Lung (tissue), 11 donors: ENCODE measurements at regions not wholly inside any gene's neighbourhood (a gene's known extent, or its start where the extent isn't known, plus 50 kb on each side); places are given as distances from the start of the nearest gene placed in this dataset.

Experiments
- ATAC-seq: fragments of 200-7000 bp; cut with Tn5 transposase; one replicate; pipeline ENCODE4 v1.9.1; 2020; ENCODE audit warnings: moderate number of reproducible peaks; ENCODE audit not compliant: insufficient read depth, low FRiP score
- DNase-seq, 3 donors: peaks; one replicate each; pipeline ENCODE4 v3.0.0-alpha.2; 2013 to 2017
- H3K27ac ChIP-seq, 2 donors: one replicate each; pipeline ENCODE4 v1.5.1; 2013; ENCODE audit warnings: mild to moderate bottlenecking in 2 of 2, moderate library complexity in 2 of 2, control low read depth in 1 of 2, inconsistent platforms in 1 of 2, low read depth in 1 of 2, low read length in 1 of 2
- H3K27me3 ChIP-seq, 3 donors: one replicate each; pipeline ENCODE4 v1.5.1; 2013; ENCODE audit warnings: low read length in 2 of 3; ENCODE audit not compliant: control insufficient read depth in 3 of 3, insufficient read depth in 3 of 3
- H3K36me3 ChIP-seq, 4 donors: one replicate each; pipeline ENCODE4 v1.5.1; 2013; ENCODE audit warnings: low read length in 4 of 4, mild to moderate bottlenecking in 1 of 4, moderate library complexity in 1 of 4; ENCODE audit not compliant: control insufficient read depth in 4 of 4, insufficient read depth in 4 of 4
- H3K4me1 ChIP-seq, 5 donors: one replicate each; pipeline ENCODE4 v1.5.1; 2013; ENCODE audit warnings: low read length in 5 of 5, mild to moderate bottlenecking in 2 of 5, moderate library complexity in 1 of 5; ENCODE audit not compliant: control insufficient read depth in 5 of 5, insufficient read depth in 5 of 5
- H3K4me3 ChIP-seq: one replicate; pipeline ENCODE4 v1.5.1; 2013; ENCODE audit warnings: mild to moderate bottlenecking, control low read depth, moderate library complexity
- H3K9ac ChIP-seq, 2 donors: one replicate each; pipeline ENCODE4 v1.5.1; 2013; ENCODE audit warnings: low read length in 2 of 2, control low read depth in 1 of 2; ENCODE audit not compliant: insufficient read depth in 1 of 2
- H3K9me3 ChIP-seq, 4 donors: one replicate each; pipeline ENCODE4 v1.5.1; 2013; ENCODE audit warnings: low read length in 3 of 4, mild to moderate bottlenecking in 1 of 4, moderate library complexity in 1 of 4; ENCODE audit not compliant: control insufficient read depth in 4 of 4, insufficient read depth in 3 of 4
- CTCF ChIP-seq: IDR thresholded peaks from 2 replicates; pipeline ENCODE4 v1.5.1; 2012; ENCODE audit warnings: mild to moderate bottlenecking; ENCODE audit errors: control extremely low read depth, extremely low read depth
- WGBS, 2 donors: extraction: QIAGEN DNeasy Blood & Tissue Kit; methylation state at CpG; one replicate each; pipeline ENCODE4 v1.1.7; 2013; 5-methylcytosine and 5-hydroxymethylcytosine counted together
- donor health status: control.
- donor health status: control.
- donor health status: Bipolar disorder and iron deficiency.
- donor health status: healthy.
- donor health status: DM: yes; HTN: yes; CAD: no.

- Histone ChIP-seq H3K9ac (no peak overlapping the region), H3K4me3 (no peak overlapping the region), H3K27me3 (peaks cover 0 to 2% (median 2%) of the 10 kb centered on the region in 3 donors), H3K4me1 (peaks cover 0 to 7% (median 0%) of the 10 kb centered on the region in 5 donors), H3K36me3 (no peaks in the 10 kb centered on the region), H3K9me3 (no peaks in the 10 kb centered on the region), H3K27ac (no peak overlapping the region)
- no peak for ATAC-seq
- TF ChIP-seq CTCF = no peak
- 49 to 72% methylated on average over 16 of the region's 16 CpGs for whole genome bisulfite sequencing, 2 donors
- DNase-seq = peak in 1 of 3 donors; percentile 19
These were observed 79.0 kb downstream of the BUD13 start for GRCh38 chr11:116693593-116694348.

GRCh38 chr11:116693102-116693570 lies 79.7 kb downstream of the BUD13 start:
- DNase-seq (no peak), ATAC-seq (no peak)
- H3K27me3 ChIP-seq = peaks cover 0 to 2% (median 2%) of the 10 kb centered on the region in 3 donors
- WGBS, 2 donors = 91 to 97% methylated on average over 1 of the region's 1 CpG
- no peak overlapping the region for H3K9ac ChIP-seq
- TF ChIP-seq CTCF = no peak
- no peaks in the 10 kb centered on the region for H3K9me3 ChIP-seq
- no peak overlapping the region for H3K4me3 ChIP-seq
- H3K36me3 ChIP-seq = no peaks in the 10 kb centered on the region
- no peak overlapping the region for H3K27ac ChIP-seq
- peaks cover 0 to 11% (median 0%) of the 10 kb centered on the region in 5 donors for H3K4me1 ChIP-seq

GRCh38 chr11:116692318-116693101 lies 80.3 kb downstream of the BUD13 start:
- ATAC-seq (no peak), DNase-seq (no peak)
- TF ChIP-seq CTCF = no peak
- Histone ChIP-seq H3K27ac (no peak overlapping the region), H3K27me3 (peaks cover 0 to 2% (median 2%) of the 10 kb centered on the region in 3 donors), H3K4me3 (no peak overlapping the region), H3K9ac (no peak overlapping the region), H3K9me3 (no peaks in the 10 kb centered on the region), H3K36me3 (no peaks in the 10 kb centered on the region), H3K4me1 (peaks cover 0 to 12% (median 0%) of the 10 kb centered on the region in 5 donors)
- WGBS, 2 donors = 71 to 85% methylated on average over 14 to 16 of the region's 16 CpGs
